ENCODE measurements at regions not wholly inside any gene's neighbourhood (a gene's known extent, or its start where the extent isn't known, plus 50 kb on each side); places are given as distances from the start of the nearest gene placed in this dataset.

GRCh38 chr5:89191374-89191773 lies 308.4 kb upstream of the MEF2C start:
- TF ChIP-seq CTCF (conservative IDR thresholded peaks at IDR 0.05; ENCODE audit: low read depth, low read length) = no peak
- DNase-seq (ENCODE audit: low read depth) = no peak
- no peak overlapping the region for H3K4me3 ChIP-seq (ENCODE audit: low read depth, low read length)

- DNase-seq (ENCODE audit: low read depth) = peak; percentile 5
- TF ChIP-seq CTCF (conservative IDR thresholded peaks at IDR 0.05; ENCODE audit: low read depth, low read length) = no peak
- H3K4me3 ChIP-seq (ENCODE audit: low read depth, low read length) = no peak overlapping the region
These were observed 307.7 kb upstream of the MEF2C start for GRCh38 chr5:89190515-89191265.

- DNase-seq (ENCODE audit: low read depth) = no peak
- no peak overlapping the region for H3K4me3 ChIP-seq (ENCODE audit: low read depth, low read length)
- TF ChIP-seq CTCF (conservative IDR thresholded peaks at IDR 0.05; ENCODE audit: low read depth, low read length) = no peak
These were observed 305.0 kb upstream of the MEF2C start for GRCh38 chr5:89187883-89188465.

- no peak overlapping the region for H3K4me3 ChIP-seq (ENCODE audit: low read depth, low read length)
- DNase-seq (ENCODE audit: low read depth) = no peak
- TF ChIP-seq CTCF (conservative IDR thresholded peaks at IDR 0.05; ENCODE audit: low read depth, low read length) = no peak
These were observed 304.3 kb upstream of the MEF2C start for GRCh38 chr5:89187268-89187667.

GRCh38 chr5:89181546-89181945 lies 298.6 kb upstream of the MEF2C start:
- H3K4me3 ChIP-seq (ENCODE audit: low read depth, low read length) = no peak overlapping the region
- no peak for DNase-seq (ENCODE audit: low read depth)
- TF ChIP-seq CTCF (conservative IDR thresholded peaks at IDR 0.05; ENCODE audit: low read depth, low read length) = no peak

- no peak for TF ChIP-seq CTCF (conservative IDR thresholded peaks at IDR 0.05; ENCODE audit: low read depth, low read length)
- no peak overlapping the region for H3K4me3 ChIP-seq (ENCODE audit: low read depth, low read length)
- no peak for DNase-seq (ENCODE audit: low read depth)
These were observed 296.7 kb upstream of the MEF2C start for GRCh38 chr5:89179731-89180130.

GRCh38 chr5:89178541-89178940 lies 295.6 kb upstream of the MEF2C start:
- no peak for TF ChIP-seq CTCF (conservative IDR thresholded peaks at IDR 0.05; ENCODE audit: low read depth, low read length)
- no peak overlapping the region for H3K4me3 ChIP-seq (ENCODE audit: low read depth, low read length)
- DNase-seq (ENCODE audit: low read depth) = no peak
